ENCODE measurements at regions not wholly inside any gene's neighbourhood (a gene's known extent, or its start where the extent isn't known, plus 50 kb on each side); places are given as distances from the start of the nearest gene placed in this dataset.

- Mint-ChIP-seq H3K4me3 (ENCODE audit: unreplicated experiment) (no peak overlapping the region), H3K4me1 (ENCODE audit: low read depth) (no peaks in the 10 kb centered on the region), H3K36me3 (ENCODE audit: low read depth) (no peaks in the 10 kb centered on the region), H3K9me3 (ENCODE audit: low read depth) (peaks cover 4% of the 10 kb centered on the region), H3K27ac (ENCODE audit: unreplicated experiment) (no peak overlapping the region), H3K27me3 (ENCODE audit: low read depth) (peaks cover 24% of the 10 kb centered on the region)
- no peak for DNase-seq (ENCODE audit: low spot score)
- no peak for TF ChIP-seq CTCF (IDR thresholded peaks at IDR 0.05)
Observed at GRCh38 chr12:107353312-107353711, 260.0 kb upstream of the CRY1 start.

- Mint-ChIP-seq H3K4me3 (ENCODE audit: unreplicated experiment) (no peak overlapping the region), H3K9me3 (ENCODE audit: low read depth) (peaks cover 4% of the 10 kb centered on the region), H3K4me1 (ENCODE audit: low read depth) (no peaks in the 10 kb centered on the region), H3K27me3 (ENCODE audit: low read depth) (peaks cover 29% of the 10 kb centered on the region), H3K27ac (ENCODE audit: unreplicated experiment) (no peak overlapping the region), H3K36me3 (ENCODE audit: low read depth) (no peaks in the 10 kb centered on the region)
- TF ChIP-seq CTCF (IDR thresholded peaks at IDR 0.05) = no peak
- DNase-seq (ENCODE audit: low spot score) = no peak
Observed at GRCh38 chr12:107355004-107355565, 261.7 kb upstream of the CRY1 start.

- DNase-seq (ENCODE audit: low spot score) = no peak
- no peaks in the 10 kb centered on the region for H3K36me3 Mint-ChIP-seq (ENCODE audit: low read depth)
- H3K9me3 Mint-ChIP-seq (ENCODE audit: low read depth) = peaks cover 4% of the 10 kb centered on the region
- no peak overlapping the region for H3K4me3 Mint-ChIP-seq (ENCODE audit: unreplicated experiment)
- H3K27ac Mint-ChIP-seq (ENCODE audit: unreplicated experiment) = no peak overlapping the region
- TF ChIP-seq CTCF (IDR thresholded peaks at IDR 0.05) = no peak
- peaks cover 31% of the 10 kb centered on the region for H3K27me3 Mint-ChIP-seq (ENCODE audit: low read depth)
- H3K4me1 Mint-ChIP-seq (ENCODE audit: low read depth) = no peaks in the 10 kb centered on the region
Observed at GRCh38 chr12:107355612-107356011, 262.3 kb upstream of the CRY1 start.

GRCh38 chr12:107356266-107356936 is 263.1 kb upstream of the CRY1 start:
- Mint-ChIP-seq H3K27me3 (ENCODE audit: low read depth) (peaks cover 27% of the 10 kb centered on the region), H3K4me1 (ENCODE audit: low read depth) (no peaks in the 10 kb centered on the region), H3K27ac (ENCODE audit: unreplicated experiment) (no peak overlapping the region), H3K36me3 (ENCODE audit: low read depth) (no peaks in the 10 kb centered on the region), H3K4me3 (ENCODE audit: unreplicated experiment) (no peak overlapping the region), H3K9me3 (ENCODE audit: low read depth) (peaks cover 4% of the 10 kb centered on the region)
- no peak for TF ChIP-seq CTCF (IDR thresholded peaks at IDR 0.05)
- no peak for DNase-seq (ENCODE audit: low spot score)

GRCh38 chr12:107356937-107357295 is 263.6 kb upstream of the CRY1 start:
- TF ChIP-seq CTCF (IDR thresholded peaks at IDR 0.05) = no peak
- DNase-seq (ENCODE audit: low spot score) = no peak
- no peaks in the 10 kb centered on the region for H3K36me3 Mint-ChIP-seq (ENCODE audit: low read depth)
- H3K4me1 Mint-ChIP-seq (ENCODE audit: low read depth) = no peaks in the 10 kb centered on the region
- H3K9me3 Mint-ChIP-seq (ENCODE audit: low read depth) = peaks cover 4% of the 10 kb centered on the region
- no peak overlapping the region for H3K4me3 Mint-ChIP-seq (ENCODE audit: unreplicated experiment)
- no peak overlapping the region for H3K27ac Mint-ChIP-seq (ENCODE audit: unreplicated experiment)
- peaks cover 28% of the 10 kb centered on the region for H3K27me3 Mint-ChIP-seq (ENCODE audit: low read depth)

All from chondrocyte (in vitro differentiated cells).